ES-I3 (cell line): ENCODE measurements at regions not wholly inside any gene's neighbourhood (a gene's known extent, or its start where the extent isn't known, plus 50 kb on each side); places are given as distances from the start of the nearest gene placed in this dataset.
"Not testable (repeated sequence)": the region's sequence is repeated elsewhere in the genome, so short reads cannot be mapped to it uniquely, and the experiment has no call there.

Source experiments
- H3K36me3 ChIP-seq: 2 replicates; pipeline ENCODE4 v1.6.1; 2013; ENCODE audit warnings: mild to moderate bottlenecking, low read length, control low read depth, moderate library complexity; ENCODE audit not compliant: insufficient read depth
- H3K4me1 ChIP-seq: 2 replicates; pipeline ENCODE4 v1.6.1; 2013; ENCODE audit warnings: mild to moderate bottlenecking, control low read depth, low read length; ENCODE audit not compliant: insufficient read depth
- H3K9ac ChIP-seq: 2 replicates; pipeline ENCODE4 v1.6.1; 2013; ENCODE audit warnings: low read depth, mild to moderate bottlenecking, low read length, moderate library complexity
- H3K9me3 ChIP-seq: 2 replicates; pipeline ENCODE4 v1.6.1; 2013; ENCODE audit warnings: mild to moderate bottlenecking, low read length, moderate library complexity; ENCODE audit not compliant: control insufficient read depth, insufficient read depth

DNA sequence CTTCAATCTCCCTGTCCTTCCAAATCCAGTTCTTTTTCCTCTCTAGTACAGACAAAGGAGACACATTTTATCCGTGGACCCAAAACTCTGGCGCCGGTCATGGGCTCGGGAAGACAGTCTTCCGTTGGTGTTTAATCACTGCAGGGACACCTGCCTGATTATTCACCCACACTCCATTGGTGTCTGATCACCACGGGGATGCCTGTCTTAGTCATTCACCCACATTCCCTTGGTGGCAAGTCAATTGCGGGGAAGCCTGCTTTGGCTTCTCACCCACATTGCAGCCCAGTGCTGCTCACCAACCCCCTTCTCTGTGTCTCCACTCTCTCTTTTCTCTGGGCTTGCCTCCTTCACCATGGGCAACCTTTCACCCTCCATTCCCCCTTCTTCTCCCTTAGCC lies 266.7 kb upstream of the REG3G start:
- H3K9ac ChIP-seq, H3K36me3 ChIP-seq, H3K4me1 ChIP-seq, H3K9me3 ChIP-seq: not testable (repeated sequence)

GRCh38 chr2:78766459-78766858 lies 259.0 kb upstream of the REG3G start:
- no peaks in the 10 kb centered on the region for H3K9me3 ChIP-seq
- H3K4me1 ChIP-seq = peaks cover 14% of the 10 kb centered on the region
- no peaks in the 10 kb centered on the region for H3K36me3 ChIP-seq
- H3K9ac ChIP-seq = no peak overlapping the region

DNA sequence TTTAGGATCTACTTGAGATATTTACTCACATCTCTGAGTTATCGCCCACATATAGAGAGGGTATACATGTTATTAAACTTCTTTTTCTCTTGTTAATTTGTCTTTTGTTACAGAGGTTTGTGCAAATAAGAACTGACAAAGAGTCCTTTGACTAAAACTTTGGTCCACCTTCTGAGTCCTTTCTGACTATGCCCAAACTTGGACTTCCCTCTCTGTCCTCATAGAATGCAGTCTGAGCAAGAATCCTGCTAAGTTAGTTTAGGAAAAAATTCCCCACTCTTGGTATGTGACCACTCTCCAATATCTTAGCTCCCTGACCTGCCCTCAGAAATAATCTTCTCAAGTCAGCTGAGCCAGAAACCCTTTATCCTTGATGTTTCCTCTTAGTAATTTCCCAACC lies 257.5 kb upstream of the REG3G start:
- no peaks in the 10 kb centered on the region for H3K36me3 ChIP-seq
- H3K9me3 ChIP-seq = no peaks in the 10 kb centered on the region
- H3K9ac ChIP-seq = no peak overlapping the region
- peaks cover 14% of the 10 kb centered on the region for H3K4me1 ChIP-seq

DNA sequence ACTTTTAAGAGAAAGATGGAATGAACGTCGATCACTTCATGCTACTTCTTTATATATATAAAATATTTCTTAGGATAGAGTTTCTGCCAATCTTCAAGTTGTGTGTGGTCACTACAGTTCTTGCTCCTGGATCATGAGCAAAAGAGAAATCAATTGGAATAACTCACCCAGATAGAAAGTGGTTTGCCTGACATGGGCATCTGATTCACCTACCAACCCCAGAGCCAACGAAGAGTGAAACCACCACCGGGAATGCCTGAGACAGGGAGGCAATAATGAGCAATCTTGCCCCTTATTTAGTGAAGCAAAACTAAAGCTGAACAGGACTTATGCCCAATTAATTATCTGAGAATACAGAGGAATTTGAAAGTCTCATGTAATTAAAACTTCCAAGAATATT lies 250.2 kb upstream of the REG3G start:
- no peaks in the 10 kb centered on the region for H3K36me3 ChIP-seq
- no peaks in the 10 kb centered on the region; the same call in 1 of the 2 replicates for H3K9me3 ChIP-seq
- H3K4me1 ChIP-seq = no peaks in the 10 kb centered on the region
- no peak overlapping the region for H3K9ac ChIP-seq

DNA sequence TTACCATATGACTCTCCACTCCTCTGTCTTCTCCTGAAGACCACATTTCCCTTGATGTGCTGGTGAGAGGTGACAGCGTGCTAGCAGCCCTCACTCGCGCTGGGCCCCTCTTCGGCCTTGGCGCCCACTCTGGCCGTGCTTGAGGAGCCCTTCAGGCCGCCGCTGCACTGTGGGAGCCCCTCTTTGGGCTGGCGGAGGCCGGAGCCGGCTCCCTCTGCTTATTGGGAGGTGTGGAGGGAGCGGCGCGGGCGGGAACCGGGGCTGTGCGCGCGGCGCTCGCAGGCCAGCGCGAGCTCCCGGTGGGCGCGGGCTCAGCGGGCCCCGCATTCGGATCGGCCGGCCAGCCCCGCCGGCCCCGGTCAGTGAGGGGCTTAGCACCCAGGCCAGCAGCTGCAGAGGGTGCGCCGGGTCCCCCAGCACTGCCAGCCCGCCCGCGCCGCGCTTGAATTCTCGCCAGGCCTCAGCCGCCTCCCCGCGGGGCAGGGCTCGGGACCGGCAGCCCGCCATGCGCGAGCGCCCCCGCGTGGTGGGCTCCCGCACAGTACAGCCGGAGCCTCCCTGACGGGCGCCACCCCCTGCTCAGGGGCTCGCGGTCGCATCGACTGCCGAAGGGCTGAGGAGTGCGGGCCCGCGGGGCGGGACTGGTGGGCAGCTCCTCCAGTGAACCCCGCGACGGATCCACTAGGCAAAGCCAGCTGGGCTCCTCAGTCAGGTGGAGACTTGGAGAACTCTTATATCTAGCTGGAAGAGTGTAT lies 246.6 kb upstream of the REG3G start:
- Histone ChIP-seq H3K36me3 (no peaks in the 10 kb centered on the region), H3K9ac (no peak overlapping the region), H3K9me3 (no peaks in the 10 kb centered on the region; the same call in 1 of the 2 replicates), H3K4me1 (no peaks in the 10 kb centered on the region)

DNA sequence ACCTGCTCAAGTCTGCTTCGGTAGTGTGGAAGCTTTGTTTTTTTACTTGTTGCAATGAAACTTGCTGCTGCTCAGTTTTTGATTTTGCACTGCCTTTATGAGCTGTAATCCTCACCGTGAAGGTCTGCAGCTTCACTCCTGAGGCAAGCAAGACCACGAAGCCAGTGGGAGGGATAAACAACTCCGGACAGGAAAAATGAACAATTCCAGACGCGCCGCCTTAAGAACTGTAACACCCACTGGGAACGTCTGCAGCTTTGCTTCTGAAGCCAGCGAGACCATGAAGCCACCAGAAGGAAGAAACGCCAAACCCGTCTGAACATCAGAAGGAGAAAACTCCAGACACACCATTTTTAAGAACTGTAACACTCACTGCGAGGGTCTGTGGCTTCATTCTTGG lies 245.7 kb upstream of the REG3G start:
- Histone ChIP-seq H3K9ac (no peak overlapping the region), H3K36me3 (no peaks in the 10 kb centered on the region), H3K4me1 (0 out of 2 replicates have a peak, but pooled peaks cover 2% of the 10 kb centered on the region), H3K9me3 (no peaks in the 10 kb centered on the region; the same call in 1 of the 2 replicates)

- Histone ChIP-seq H3K36me3 (no peaks in the 10 kb centered on the region), H3K9me3 (no peaks in the 10 kb centered on the region; the same call in 1 of the 2 replicates), H3K9ac (no peak overlapping the region), H3K4me1 (0 out of 2 replicates have a peak, but pooled peaks cover 2% of the 10 kb centered on the region)
Observed at GRCh38 chr2:78780256-78780655, 245.2 kb upstream of the REG3G start.

DNA sequence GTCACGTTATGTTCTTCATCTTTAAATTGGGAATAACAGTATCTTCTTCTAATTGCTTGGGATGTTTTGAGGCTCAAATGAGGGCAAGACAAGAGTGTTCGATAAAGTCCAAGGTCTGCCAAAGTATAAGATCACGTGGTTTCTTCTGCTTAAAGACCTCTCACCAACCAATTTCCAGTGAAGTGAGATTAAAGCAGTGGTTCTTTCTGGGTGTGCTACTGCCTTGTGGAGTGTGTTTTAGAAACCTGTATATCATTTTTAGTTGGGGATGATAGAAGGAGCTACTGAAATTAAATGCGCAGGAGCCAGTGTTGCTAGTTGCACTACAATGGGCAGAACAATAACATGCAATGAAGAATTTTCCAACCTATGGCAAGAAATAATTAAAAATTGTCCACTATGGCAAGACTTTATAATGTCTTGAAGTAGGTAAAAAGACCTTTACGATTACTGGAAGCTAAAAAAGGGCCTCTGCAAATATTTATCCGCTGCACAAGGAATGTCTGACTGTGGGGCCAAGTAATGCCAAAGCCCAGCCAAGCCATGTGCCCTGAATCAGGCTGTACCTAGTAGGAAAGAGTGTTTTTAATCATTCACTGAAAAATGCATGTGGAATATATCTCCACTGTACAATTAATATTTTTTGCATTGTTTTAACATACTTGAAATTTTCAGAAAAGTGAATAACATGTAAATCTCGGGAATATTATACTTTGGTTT lies 244.5 kb upstream of the REG3G start:
- Histone ChIP-seq H3K4me1 (0 out of 2 replicates have a peak, but pooled peaks cover 2% of the 10 kb centered on the region), H3K36me3 (no peaks in the 10 kb centered on the region), H3K9ac (no peak overlapping the region), H3K9me3 (no peaks in the 10 kb centered on the region; the same call in 1 of the 2 replicates)

DNA sequence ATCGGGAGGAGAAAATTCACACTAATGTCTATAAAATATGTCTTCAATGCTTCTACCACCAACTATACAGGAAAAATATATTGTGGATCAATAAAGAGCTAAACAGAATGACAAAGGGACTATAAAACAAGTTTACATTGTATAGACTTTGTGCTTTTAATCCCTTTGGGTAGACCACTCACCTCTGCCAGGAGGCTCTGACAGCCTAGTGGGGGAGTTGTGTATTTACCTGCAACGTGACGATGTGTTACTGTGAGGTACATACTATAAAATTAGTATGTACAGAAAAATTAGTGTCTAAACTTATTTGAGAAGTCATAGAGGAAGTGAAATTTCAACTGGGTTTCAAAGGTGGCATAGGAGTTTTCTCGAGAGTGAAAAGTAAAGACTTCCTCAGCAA lies 243.3 kb upstream of the REG3G start:
- Histone ChIP-seq H3K9me3 (no peaks in the 10 kb centered on the region; the same call in 1 of the 2 replicates), H3K36me3 (no peaks in the 10 kb centered on the region), H3K4me1 (0 out of 2 replicates have a peak, but pooled peaks cover 2% of the 10 kb centered on the region), H3K9ac (no peak overlapping the region)

DNA sequence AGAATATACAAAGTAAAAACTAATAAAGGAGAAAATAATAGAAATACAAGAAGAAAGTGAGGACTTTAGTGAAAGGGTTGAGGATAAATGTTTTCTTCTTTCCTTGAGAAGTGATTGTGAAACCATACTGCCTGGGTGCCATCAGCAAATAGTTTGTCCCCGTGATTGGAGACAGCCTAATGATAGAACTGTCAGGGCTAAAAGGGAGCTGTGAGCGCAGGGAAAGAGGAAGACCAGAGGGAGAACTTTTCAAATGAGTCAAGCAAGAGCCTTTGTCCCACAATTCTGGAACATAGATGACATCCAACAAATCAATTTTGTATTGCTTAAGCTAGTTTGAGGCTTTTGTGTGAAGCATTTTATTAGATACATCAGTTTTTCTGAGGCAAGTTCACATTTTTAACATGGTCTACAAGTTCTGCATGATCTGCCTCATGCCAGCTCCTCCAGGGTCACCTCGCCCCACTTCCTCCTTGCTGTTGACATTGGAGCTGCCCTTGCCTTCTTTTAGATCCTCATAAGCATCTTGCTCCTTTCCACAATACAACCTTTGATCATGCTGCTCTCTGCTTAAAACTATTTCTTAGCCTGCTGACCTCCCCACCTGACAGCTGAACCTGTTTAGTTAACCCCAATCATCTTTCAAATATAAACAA lies 213.4 kb upstream of the REG3G start:
- H3K4me1 ChIP-seq = no peaks in the 10 kb centered on the region
- no peak overlapping the region for H3K9ac ChIP-seq
- no peaks in the 10 kb centered on the region for H3K36me3 ChIP-seq
- no peaks in the 10 kb centered on the region for H3K9me3 ChIP-seq

DNA sequence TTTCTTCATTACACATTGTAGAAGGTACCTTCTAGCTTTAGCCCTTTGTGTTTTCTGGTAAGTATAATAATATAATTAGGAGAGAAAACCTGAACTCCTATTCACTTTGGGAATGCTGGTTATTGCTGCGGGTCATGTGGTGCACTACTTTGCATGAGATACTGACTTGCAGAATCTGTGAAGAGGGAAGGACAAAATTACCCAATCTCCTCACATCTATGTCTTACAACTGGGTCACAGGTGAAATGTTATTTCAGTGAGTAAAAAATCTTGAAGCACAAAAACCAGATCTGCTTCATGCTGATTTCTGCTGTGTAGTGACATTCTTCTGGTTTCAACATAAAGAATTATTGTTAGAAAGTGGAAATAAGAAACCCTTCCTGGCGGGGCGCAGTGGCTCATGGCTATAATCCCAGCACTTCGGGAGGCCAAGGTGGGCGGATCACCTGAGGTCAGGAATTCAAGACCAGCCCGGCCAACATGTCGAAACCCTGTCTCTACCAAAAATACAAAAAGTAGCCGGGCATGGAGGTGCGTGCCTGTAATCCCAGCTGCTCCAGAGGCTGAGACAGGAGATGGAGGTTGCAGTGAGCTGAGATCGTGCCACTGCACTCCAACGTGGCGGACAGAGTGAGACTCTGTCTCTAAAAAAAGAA lies 211.0 kb upstream of the REG3G start:
- Histone ChIP-seq H3K4me1 (no peaks in the 10 kb centered on the region), H3K9ac (no peak overlapping the region), H3K36me3 (no peaks in the 10 kb centered on the region), H3K9me3 (no peaks in the 10 kb centered on the region)

DNA sequence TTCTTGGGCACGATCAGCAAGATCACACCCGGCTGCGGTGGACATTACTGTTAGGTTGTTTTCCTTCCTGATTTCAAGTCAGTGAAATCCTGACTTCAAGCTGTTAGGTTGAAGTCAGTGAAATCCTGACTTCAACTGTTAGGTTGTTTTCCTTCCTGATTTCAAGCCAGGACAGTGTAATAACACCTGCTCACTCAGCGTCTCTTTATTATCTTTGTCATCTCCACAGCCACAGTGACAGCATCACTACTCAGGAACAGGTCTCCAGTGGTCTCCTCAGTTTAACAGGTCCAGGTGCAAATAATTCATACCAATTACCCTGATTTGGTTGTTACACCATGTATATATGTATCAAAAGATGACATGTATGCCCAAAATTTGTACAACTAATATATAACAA lies 208.1 kb upstream of the REG3G start:
- Histone ChIP-seq H3K4me1 (no peaks in the 10 kb centered on the region), H3K9me3 (no peaks in the 10 kb centered on the region), H3K9ac (no peak overlapping the region), H3K36me3 (no peaks in the 10 kb centered on the region)

DNA sequence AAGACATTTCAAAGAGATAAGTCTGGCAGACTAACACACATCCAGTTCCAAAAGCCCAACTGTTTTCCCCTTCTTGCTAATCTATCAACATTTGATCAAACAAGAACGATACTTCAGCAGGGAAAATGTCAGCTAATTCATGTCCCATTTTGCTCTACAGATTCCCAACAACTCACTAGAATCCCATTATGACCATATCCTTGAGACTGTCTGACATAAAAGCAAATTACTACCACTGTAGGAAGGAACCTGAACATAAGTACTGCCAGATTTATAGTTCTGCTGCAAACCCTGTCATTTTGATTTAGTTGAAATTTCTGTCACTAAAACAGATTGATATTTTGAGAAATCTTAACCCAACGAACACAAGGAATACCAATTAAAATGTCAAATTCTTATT lies 193.0 kb upstream of the REG3G start:
- H3K36me3 ChIP-seq = no peaks in the 10 kb centered on the region
- H3K9ac ChIP-seq = no peak overlapping the region
- no peaks in the 10 kb centered on the region for H3K4me1 ChIP-seq
- no peaks in the 10 kb centered on the region for H3K9me3 ChIP-seq

GRCh38 chr2:78839259-78839658 lies 186.2 kb upstream of the REG3G start:
- peaks cover 9% of the 10 kb centered on the region; the same call in 1 of the 2 replicates for H3K4me1 ChIP-seq

More at GRCh38 chr2:78839259-78839658, 186.2 kb upstream of the REG3G start:
- no peaks in the 10 kb centered on the region for H3K36me3 ChIP-seq
- H3K9ac ChIP-seq = no peak overlapping the region; the same call in 1 of the 2 replicates
- no peaks in the 10 kb centered on the region for H3K9me3 ChIP-seq
